ENCODE measurements at regions not wholly inside any gene's neighbourhood (a gene's known extent, or its start where the extent isn't known, plus 50 kb on each side); places are given as distances from the start of the nearest gene placed in this dataset.

GRCh38 chr18:45337477-45337876, 277.8 kb upstream of the SLC14A2 start:
- no peak overlapping the region for H3K4me3 ChIP-seq (ENCODE audit: low read depth, low read length)
- TF ChIP-seq ZBTB20 (tag by site-specific recombination; IDR thresholded peaks at IDR 0.05) = no peak
- no peak for TF ChIP-seq SETDB1 (IDR thresholded peaks at IDR 0.05; ENCODE audit: insufficient read length, low read length)
- no peak for TF ChIP-seq ZNF157 (tag by site-specific recombination; IDR thresholded peaks at IDR 0.05)
- TF ChIP-seq ZNF785 (tag by site-specific recombination; IDR thresholded peaks at IDR 0.05) = no peak
- no peak for TF ChIP-seq ZNF843 (tag by site-specific recombination; IDR thresholded peaks at IDR 0.05)
- no peak for TF ChIP-seq ZNF324 (tag by site-specific recombination; IDR thresholded peaks at IDR 0.05)
- TF ChIP-seq YY1 (tag by site-specific recombination; IDR thresholded peaks at IDR 0.05) = no peak
- TF ChIP-seq, protein P1, sequence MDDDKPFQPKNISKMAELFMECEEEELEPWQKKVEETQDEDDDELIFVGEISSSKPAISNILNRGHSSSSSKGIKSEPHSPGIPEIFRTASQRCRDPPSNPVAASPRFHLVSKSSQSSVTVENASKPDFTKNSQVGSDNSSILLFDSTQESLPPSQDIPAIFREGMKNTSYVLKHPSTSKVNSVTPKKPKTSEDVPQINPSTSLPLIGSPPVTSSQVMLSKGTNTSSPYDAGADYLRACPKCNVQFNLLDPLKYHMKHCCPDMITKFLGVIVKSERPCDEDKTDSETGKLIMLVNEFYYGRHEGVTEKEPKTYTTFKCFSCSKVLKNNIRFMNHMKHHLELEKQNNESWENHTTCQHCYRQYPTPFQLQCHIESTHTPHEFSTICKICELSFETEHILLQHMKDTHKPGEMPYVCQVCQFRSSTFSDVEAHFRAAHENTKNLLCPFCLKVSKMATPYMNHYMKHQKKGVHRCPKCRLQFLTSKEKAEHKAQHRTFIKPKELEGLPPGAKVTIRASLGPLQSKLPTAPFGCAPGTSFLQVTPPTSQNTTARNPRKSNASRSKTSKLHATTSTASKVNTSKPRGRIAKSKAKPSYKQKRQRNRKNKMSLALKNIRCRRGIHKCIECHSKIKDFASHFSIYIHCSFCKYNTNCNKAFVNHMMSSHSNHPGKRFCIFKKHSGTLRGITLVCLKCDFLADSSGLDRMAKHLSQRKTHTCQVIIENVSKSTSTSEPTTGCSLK (tag by site-specific recombination; IDR thresholded peaks at IDR 0.05) = no peak
- TF ChIP-seq OSR2 (tag by site-specific recombination; IDR thresholded peaks at IDR 0.05) = no peak
- no peak for TF ChIP-seq KLF9 (tag by site-specific recombination; IDR thresholded peaks at IDR 0.05; ENCODE audit: low read depth)
- no peak for TF ChIP-seq SP2 (tag by site-specific recombination; IDR thresholded peaks at IDR 0.05)
- no peak for TF ChIP-seq KLF8 (tag by site-specific recombination; IDR thresholded peaks at IDR 0.05)
- TF ChIP-seq ZNF37A (tag by site-specific recombination; IDR thresholded peaks at IDR 0.05) = no peak
- TF ChIP-seq HOXD13 (CRISPR knock-in tag; IDR thresholded peaks at IDR 0.05; ENCODE audit: borderline replicate concordance) = no peak
- no peak for TF ChIP-seq BCL11B (tag by site-specific recombination; IDR thresholded peaks at IDR 0.05; ENCODE audit: low read depth)
- no peak for TF ChIP-seq ZNF670 (tag by site-specific recombination; IDR thresholded peaks at IDR 0.05; ENCODE audit: low read depth)
- TF ChIP-seq ZNF311 (tag by site-specific recombination; IDR thresholded peaks at IDR 0.05; ENCODE audit: borderline replicate concordance) = no peak
- CTCF ChIA-PET = interaction anchor here (0.8 kb wide), 1 partner anchor 46 kb away, joined by 3 read pairs; no protein-coding TSS in a partner anchor
- POLR2A ChIA-PET = no interaction called here
- H3K27ac ChIP-seq (ENCODE audit: extremely low read depth, low read depth, low read length) = no peak overlapping the region
- no peaks in the 10 kb centered on the region for H3K4me1 ChIP-seq (ENCODE audit: control insufficient read depth, insufficient read depth, low read length)
- H3K36me3 ChIP-seq (ENCODE audit: control insufficient read depth in 2 of 2, insufficient read depth in 1 of 2, low read length in 2 of 2) = no peaks in the 10 kb centered on the region
- H3K9me3 ChIP-seq (ENCODE audit: control insufficient read depth, insufficient read depth, low read depth, low read length) = no peaks in the 10 kb centered on the region

DNA sequence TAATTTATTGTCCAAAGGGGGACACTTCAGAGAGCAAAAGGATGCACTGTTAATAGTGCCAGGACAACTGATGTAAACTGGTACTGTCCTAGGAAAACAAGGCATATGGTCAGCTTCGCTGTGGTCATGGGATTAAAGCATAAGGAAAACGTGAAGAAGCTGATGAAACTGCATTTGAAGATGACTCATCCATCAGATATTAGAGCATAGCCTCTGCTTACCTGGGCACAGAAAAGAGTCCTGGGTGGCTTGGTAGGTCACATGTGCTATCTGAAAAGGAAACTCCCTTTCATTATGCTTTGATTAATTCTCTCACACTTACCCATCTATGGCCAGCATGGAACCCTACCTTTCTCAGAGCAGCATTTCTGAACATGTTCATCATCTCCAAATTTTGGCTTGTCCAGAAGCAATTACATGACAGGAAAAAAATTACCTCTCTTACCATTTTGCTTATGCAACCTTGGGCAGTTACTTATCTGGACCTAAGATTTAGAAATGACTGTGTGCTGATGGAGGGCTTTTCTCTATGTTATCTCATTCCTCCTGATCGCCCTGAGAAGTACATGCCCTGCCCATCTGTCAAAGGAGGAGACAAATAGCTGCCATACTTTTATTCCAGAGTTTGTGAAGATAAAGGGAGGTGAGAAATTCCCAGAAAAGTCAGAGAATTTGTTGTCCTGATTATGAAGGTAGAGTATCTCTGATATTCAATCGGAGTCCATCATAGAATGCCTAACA, 275.3 kb upstream of the SLC14A2 start:
- CTCF ChIA-PET = interaction anchor here (0.8 kb wide), 1 partner anchor 182 kb away, joined by 3 read pairs; no protein-coding TSS in a partner anchor

DNA sequence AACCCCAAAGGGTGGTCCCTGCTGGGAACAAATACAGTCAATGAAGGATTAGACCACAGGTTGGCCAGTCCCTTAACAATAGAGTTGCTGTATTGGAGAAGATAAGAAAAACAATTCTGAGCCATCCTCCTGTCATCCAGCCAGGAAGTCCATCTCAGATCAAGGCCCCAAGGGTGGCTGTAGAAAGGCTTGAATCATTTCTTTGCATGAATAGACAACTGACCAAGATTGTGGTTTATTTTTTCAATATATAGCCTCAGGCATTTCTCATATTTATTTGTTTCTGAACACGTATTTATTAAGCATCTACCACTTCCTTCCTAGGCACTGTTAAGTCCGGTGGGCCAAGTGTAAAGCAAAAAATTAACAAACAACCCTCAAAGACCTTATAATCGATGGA, 274.4 kb upstream of the SLC14A2 start:
- H3K9me3 ChIP-seq (ENCODE audit: control insufficient read depth, insufficient read depth, low read depth, low read length) = no peaks in the 10 kb centered on the region
- no peak overlapping the region for H3K27ac ChIP-seq (ENCODE audit: extremely low read depth, low read depth, low read length)
- H3K4me3 ChIP-seq (ENCODE audit: low read depth, low read length) = no peak overlapping the region
- H3K4me1 ChIP-seq (ENCODE audit: control insufficient read depth, insufficient read depth, low read length) = no peaks in the 10 kb centered on the region
- no peaks in the 10 kb centered on the region for H3K36me3 ChIP-seq (ENCODE audit: control insufficient read depth in 2 of 2, insufficient read depth in 1 of 2, low read length in 2 of 2)
- TF ChIP-seq, protein P2, sequence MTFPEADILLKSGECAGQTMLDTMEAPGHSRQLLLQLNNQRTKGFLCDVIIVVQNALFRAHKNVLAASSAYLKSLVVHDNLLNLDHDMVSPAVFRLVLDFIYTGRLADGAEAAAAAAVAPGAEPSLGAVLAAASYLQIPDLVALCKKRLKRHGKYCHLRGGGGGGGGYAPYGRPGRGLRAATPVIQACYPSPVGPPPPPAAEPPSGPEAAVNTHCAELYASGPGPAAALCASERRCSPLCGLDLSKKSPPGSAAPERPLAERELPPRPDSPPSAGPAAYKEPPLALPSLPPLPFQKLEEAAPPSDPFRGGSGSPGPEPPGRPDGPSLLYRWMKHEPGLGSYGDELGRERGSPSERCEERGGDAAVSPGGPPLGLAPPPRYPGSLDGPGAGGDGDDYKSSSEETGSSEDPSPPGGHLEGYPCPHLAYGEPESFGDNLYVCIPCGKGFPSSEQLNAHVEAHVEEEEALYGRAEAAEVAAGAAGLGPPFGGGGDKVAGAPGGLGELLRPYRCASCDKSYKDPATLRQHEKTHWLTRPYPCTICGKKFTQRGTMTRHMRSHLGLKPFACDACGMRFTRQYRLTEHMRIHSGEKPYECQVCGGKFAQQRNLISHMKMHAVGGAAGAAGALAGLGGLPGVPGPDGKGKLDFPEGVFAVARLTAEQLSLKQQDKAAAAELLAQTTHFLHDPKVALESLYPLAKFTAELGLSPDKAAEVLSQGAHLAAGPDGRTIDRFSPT (tag by site-specific recombination; IDR thresholded peaks at IDR 0.05) = no peak
- TF ChIP-seq ZBTB21 (tag by site-specific recombination; IDR thresholded peaks at IDR 0.05) (no peak), ZNF544 (tag by site-specific recombination; IDR thresholded peaks at IDR 0.05) (no peak), WT1 (tag by site-specific recombination; IDR thresholded peaks at IDR 0.05) (no peak), ZNF223 (tag by site-specific recombination; IDR thresholded peaks at IDR 0.05) (no peak), ZNF266 (tag by site-specific recombination; IDR thresholded peaks at IDR 0.05; ENCODE audit: low read depth) (no peak)
- POLR2A ChIA-PET = no interaction called here
- CTCF ChIA-PET = no interaction called here

More for the DNA sequence above, 275.3 kb upstream of the SLC14A2 start:
- Histone ChIP-seq H3K27ac (ENCODE audit: extremely low read depth, low read depth, low read length) (no peak overlapping the region), H3K4me3 (ENCODE audit: low read depth, low read length) (no peak overlapping the region), H3K36me3 (ENCODE audit: control insufficient read depth in 2 of 2, insufficient read depth in 1 of 2, low read length in 2 of 2) (no peaks in the 10 kb centered on the region), H3K4me1 (ENCODE audit: control insufficient read depth, insufficient read depth, low read length) (no peaks in the 10 kb centered on the region), H3K9me3 (ENCODE audit: control insufficient read depth, insufficient read depth, low read depth, low read length) (no peaks in the 10 kb centered on the region)
- TF ChIP-seq, protein P3, sequence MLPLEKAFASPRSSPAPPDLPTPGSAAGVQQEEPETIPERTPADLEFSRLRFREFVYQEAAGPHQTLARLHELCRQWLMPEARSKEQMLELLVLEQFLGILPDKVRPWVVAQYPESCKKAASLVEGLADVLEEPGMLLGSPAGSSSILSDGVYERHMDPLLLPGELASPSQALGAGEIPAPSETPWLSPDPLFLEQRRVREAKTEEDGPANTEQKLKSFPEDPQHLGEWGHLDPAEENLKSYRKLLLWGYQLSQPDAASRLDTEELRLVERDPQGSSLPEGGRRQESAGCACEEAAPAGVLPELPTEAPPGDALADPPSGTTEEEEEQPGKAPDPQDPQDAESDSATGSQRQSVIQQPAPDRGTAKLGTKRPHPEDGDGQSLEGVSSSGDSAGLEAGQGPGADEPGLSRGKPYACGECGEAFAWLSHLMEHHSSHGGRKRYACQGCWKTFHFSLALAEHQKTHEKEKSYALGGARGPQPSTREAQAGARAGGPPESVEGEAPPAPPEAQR (tag by site-specific recombination; IDR thresholded peaks at IDR 0.05) = no peak
- POLR2A ChIA-PET = no interaction called here

Data from HEK293 (cell line).